SK-N-SH treated with all-trans-retinoic acid at 6 μM for 48 hours (cell line): ENCODE measurements at regions not wholly inside any gene's neighbourhood (a gene's known extent, or its start where the extent isn't known, plus 50 kb on each side); places are given as distances from the start of the nearest gene placed in this dataset.

Experiments
- ATAC-seq: fragments of 200-7000 bp; cut with Tn5 transposase; 3 replicates; pipeline ENCODE4 v1.9.1; 2020; ENCODE audit warnings: mild to moderate bottlenecking, moderate library complexity
- ARNTL ChIP-seq: fragments of 450-650 bp; formaldehyde crosslinking; IDR thresholded peaks from 2 replicates; pipeline ENCODE4 v1.5.0; 2020; ENCODE audit warnings: low read depth, mild to moderate bottlenecking, moderate library complexity, borderline replicate concordance
- BACH2 ChIP-seq: fragments of 250-450 bp; sonication (Bioruptor Pico); IDR thresholded peaks from 2 replicates; pipeline ENCODE4 v1.9.0; 2021; ENCODE audit warnings: mild to moderate bottlenecking, borderline replicate concordance
- CREB5 ChIP-seq: fragments of 250-450 bp; sonication (Bioruptor Pico); IDR thresholded peaks from 2 replicates; pipeline ENCODE4 v1.5.1; 2020; ENCODE audit warnings: low read depth, mild to moderate bottlenecking, moderate library complexity
- CSDC2 ChIP-seq: fragments of 250-450 bp; sonication (Bioruptor Pico); IDR thresholded peaks from 2 replicates; pipeline ENCODE4 v1.5.0; 2020; ENCODE audit warnings: mild to moderate bottlenecking, moderate library complexity
- ESRRG ChIP-seq: fragments of 250-450 bp; sonication (Bioruptor Pico); IDR thresholded peaks from 2 replicates; pipeline ENCODE4 v1.6.1; 2021; ENCODE audit warnings: mild to moderate bottlenecking
- ISL1 ChIP-seq: fragments of 250-450 bp; sonication (Bioruptor Pico); IDR thresholded peaks from 2 replicates; pipeline ENCODE4 v2.1.2; 2022; ENCODE audit warnings: mild to moderate bottlenecking, moderate library complexity
- OSR1 ChIP-seq: fragments of 250-450 bp; sonication (Bioruptor Pico); IDR thresholded peaks from 2 replicates; pipeline ENCODE4 v1.8.0; 2022; ENCODE audit warnings: moderate library complexity, mild to moderate bottlenecking, inconsistent platforms
- POU6F1 ChIP-seq: fragments of 250-450 bp; sonication (Bioruptor Pico); IDR thresholded peaks from 2 replicates; pipeline ENCODE4 v1.8.0; 2021; ENCODE audit warnings: low read depth, mild to moderate bottlenecking, moderate library complexity, borderline replicate concordance
- PPARA ChIP-seq: fragments of 250-450 bp; sonication (Bioruptor Pico); IDR thresholded peaks from 2 replicates; pipeline ENCODE4 v1.5.0; 2020; ENCODE audit warnings: mild to moderate bottlenecking, borderline replicate concordance
- RARB ChIP-seq: fragments of 250-450 bp; sonication (Bioruptor Pico); IDR thresholded peaks from 2 replicates; pipeline ENCODE4 v1.8.0; 2021; ENCODE audit warnings: mild to moderate bottlenecking, moderate library complexity
- SNAI2 ChIP-seq: fragments of 250-450 bp; sonication (Bioruptor Pico); IDR thresholded peaks from 2 replicates; pipeline ENCODE4 v1.5.0; 2020; ENCODE audit warnings: mild to moderate bottlenecking, moderate library complexity
- TCF4 ChIP-seq: fragments of 250-450 bp; sonication (Bioruptor Pico); IDR thresholded peaks from 2 replicates; pipeline ENCODE4 v1.8.0; 2021; ENCODE audit warnings: mild to moderate bottlenecking, moderate library complexity, borderline replicate concordance
- TOX ChIP-seq: fragments of 250-450 bp; sonication (Bioruptor Pico); IDR thresholded peaks from 2 replicates; pipeline ENCODE4 v1.8.0; 2021; ENCODE audit warnings: mild to moderate bottlenecking, moderate library complexity, borderline replicate concordance
- TSHZ2 ChIP-seq: fragments of 250-450 bp; sonication (Bioruptor Pico); IDR thresholded peaks from 2 replicates; pipeline ENCODE4 v1.5.0; 2020; ENCODE audit warnings: mild to moderate bottlenecking, moderate library complexity
- ZC3H10 ChIP-seq: fragments of 250-450 bp; sonication (Bioruptor Pico); IDR thresholded peaks from 2 replicates; pipeline ENCODE4 v1.5.1; 2021; ENCODE audit warnings: mild to moderate bottlenecking, moderate library complexity
- ZFP3 ChIP-seq: fragments of 250-450 bp; sonication (Bioruptor Pico); IDR thresholded peaks from 2 replicates; pipeline ENCODE4 v1.5.0; 2020; ENCODE audit warnings: mild to moderate bottlenecking, moderate library complexity
- ZFP30 ChIP-seq: fragments of 450-650 bp; formaldehyde crosslinking; IDR thresholded peaks from 2 replicates; pipeline ENCODE4 v1.5.0; 2022; ENCODE audit warnings: mild to moderate bottlenecking, moderate library complexity
- ZNF565 ChIP-seq: fragments of 450-650 bp; formaldehyde crosslinking; conservative IDR thresholded peaks from 2 replicates; pipeline ENCODE4 v1.5.0; 2020; ENCODE audit warnings: low read depth, mild to moderate bottlenecking, moderate library complexity
- ZNF70 ChIP-seq: fragments of 450-650 bp; formaldehyde crosslinking; IDR thresholded peaks from 2 replicates; pipeline ENCODE4 v1.5.0; 2020; ENCODE audit warnings: mild to moderate bottlenecking, moderate library complexity
- ZNF8 ChIP-seq: fragments of 450-650 bp; formaldehyde crosslinking; IDR thresholded peaks from 2 replicates; pipeline ENCODE4 v1.5.0; 2020; ENCODE audit warnings: mild to moderate bottlenecking, moderate library complexity
- TF ChIP-seq, protein P1 (sequence below): fragments of 250-450 bp; sonication (Bioruptor Pico); IDR thresholded peaks from 2 replicates; pipeline ENCODE4 v1.5.1; 2021; ENCODE audit warnings: mild to moderate bottlenecking, moderate library complexity
- TF ChIP-seq, protein P2 (sequence below): fragments of 250-450 bp; sonication (Bioruptor Pico); IDR thresholded peaks from 2 replicates; pipeline ENCODE4 v1.8.0; 2020; ENCODE audit warnings: mild to moderate bottlenecking, moderate library complexity, borderline replicate concordance

GRCh38 chr20:57075181-57075580 lies 191.3 kb downstream of the BMP7 start (continued):
- TF ChIP-seq, protein P1, sequence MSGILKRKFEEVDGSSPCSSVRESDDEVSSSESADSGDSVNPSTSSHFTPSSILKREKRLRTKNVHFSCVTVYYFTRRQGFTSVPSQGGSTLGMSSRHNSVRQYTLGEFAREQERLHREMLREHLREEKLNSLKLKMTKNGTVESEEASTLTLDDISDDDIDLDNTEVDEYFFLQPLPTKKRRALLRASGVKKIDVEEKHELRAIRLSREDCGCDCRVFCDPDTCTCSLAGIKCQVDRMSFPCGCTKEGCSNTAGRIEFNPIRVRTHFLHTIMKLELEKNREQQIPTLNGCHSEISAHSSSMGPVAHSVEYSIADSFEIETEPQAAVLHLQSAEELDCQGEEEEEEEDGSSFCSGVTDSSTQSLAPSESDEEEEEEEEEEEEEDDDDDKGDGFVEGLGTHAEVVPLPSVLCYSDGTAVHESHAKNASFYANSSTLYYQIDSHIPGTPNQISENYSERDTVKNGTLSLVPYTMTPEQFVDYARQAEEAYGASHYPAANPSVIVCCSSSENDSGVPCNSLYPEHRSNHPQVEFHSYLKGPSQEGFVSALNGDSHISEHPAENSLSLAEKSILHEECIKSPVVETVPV (CRISPR knock-in tag) = no peak
- TF ChIP-seq ZC3H10 (CRISPR knock-in tag) (no peak), TOX (no peak), PPARA (CRISPR knock-in tag) (no peak)
- TF ChIP-seq, all 23 proteins: peak for 0

DNA sequence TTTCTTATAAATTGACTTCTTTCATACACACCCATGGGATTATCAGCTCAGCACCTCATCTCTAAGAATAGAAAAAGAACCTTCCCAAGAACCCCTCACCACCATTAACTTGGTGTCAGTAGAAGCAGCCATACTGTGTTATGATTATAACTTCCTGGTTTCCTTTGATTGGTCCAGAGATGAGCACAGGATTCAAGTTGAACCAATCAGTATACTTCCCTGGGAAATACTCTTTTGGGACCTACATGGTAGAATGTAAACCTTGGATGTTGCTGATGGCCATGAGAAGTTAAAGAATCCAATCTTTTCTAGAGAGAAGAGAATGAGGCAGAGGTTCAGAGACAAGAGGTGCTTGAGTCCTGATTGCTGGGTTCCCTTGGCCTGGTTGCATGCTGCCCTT lies 190.8 kb downstream of the BMP7 start:
- TF ChIP-seq ARNTL (no peak), ISL1 (no peak), CSDC2 (CRISPR knock-in tag) (no peak), TCF4 (CRISPR knock-in tag) (no peak), ZNF8 (no peak), SNAI2 (no peak), ESRRG (CRISPR knock-in tag) (no peak), ZNF565 (CRISPR knock-in tag) (no peak), ZFP30 (CRISPR knock-in tag) (no peak), BACH2 (CRISPR knock-in tag) (no peak), CREB5 (CRISPR knock-in tag) (no peak)
- no peak for ATAC-seq

- ATAC-seq = no peak
- TF ChIP-seq ISL1 (no peak), TOX (no peak), ZC3H10 (CRISPR knock-in tag) (no peak), ZNF70 (CRISPR knock-in tag) (no peak), ESRRG (CRISPR knock-in tag) (no peak), PPARA (CRISPR knock-in tag) (no peak), TSHZ2 (CRISPR knock-in tag) (no peak), ZFP30 (CRISPR knock-in tag) (no peak), CSDC2 (CRISPR knock-in tag) (no peak), SNAI2 (no peak), OSR1 (CRISPR knock-in tag) (no peak), RARB (CRISPR knock-in tag) (no peak), TCF4 (CRISPR knock-in tag) (no peak), ZNF8 (no peak), BACH2 (CRISPR knock-in tag) (no peak), POU6F1 (CRISPR knock-in tag) (no peak)
- TF ChIP-seq, protein P1 (CRISPR knock-in tag) = no peak
Measured at GRCh38 chr20:57076152-57076652, 190.2 kb downstream of the BMP7 start.

GRCh38 chr20:57076951-57077350 lies 189.5 kb downstream of the BMP7 start:
- TF ChIP-seq ZNF8 (no peak), OSR1 (CRISPR knock-in tag) (no peak), ZFP3 (no peak), ZNF70 (CRISPR knock-in tag) (no peak), ZNF565 (CRISPR knock-in tag) (no peak), BACH2 (CRISPR knock-in tag) (no peak), TCF4 (CRISPR knock-in tag) (no peak), CREB5 (CRISPR knock-in tag) (no peak), CSDC2 (CRISPR knock-in tag) (no peak), TOX (no peak)
- TF ChIP-seq, protein P2, sequence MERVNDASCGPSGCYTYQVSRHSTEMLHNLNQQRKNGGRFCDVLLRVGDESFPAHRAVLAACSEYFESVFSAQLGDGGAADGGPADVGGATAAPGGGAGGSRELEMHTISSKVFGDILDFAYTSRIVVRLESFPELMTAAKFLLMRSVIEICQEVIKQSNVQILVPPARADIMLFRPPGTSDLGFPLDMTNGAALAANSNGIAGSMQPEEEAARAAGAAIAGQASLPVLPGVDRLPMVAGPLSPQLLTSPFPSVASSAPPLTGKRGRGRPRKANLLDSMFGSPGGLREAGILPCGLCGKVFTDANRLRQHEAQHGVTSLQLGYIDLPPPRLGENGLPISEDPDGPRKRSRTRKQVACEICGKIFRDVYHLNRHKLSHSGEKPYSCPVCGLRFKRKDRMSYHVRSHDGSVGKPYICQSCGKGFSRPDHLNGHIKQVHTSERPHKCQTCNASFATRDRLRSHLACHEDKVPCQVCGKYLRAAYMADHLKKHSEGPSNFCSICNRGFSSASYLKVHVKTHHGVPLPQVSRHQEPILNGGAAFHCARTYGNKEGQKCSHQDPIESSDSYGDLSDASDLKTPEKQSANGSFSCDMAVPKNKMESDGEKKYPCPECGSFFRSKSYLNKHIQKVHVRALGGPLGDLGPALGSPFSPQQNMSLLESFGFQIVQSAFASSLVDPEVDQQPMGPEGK (CRISPR knock-in tag) = no peak
- ATAC-seq = no peak
